ENCODE measurements at regions not wholly inside any gene's neighbourhood (a gene's known extent, or its start where the extent isn't known, plus 50 kb on each side); places are given as distances from the start of the nearest gene placed in this dataset.
"Not testable (repeated sequence)": the region's sequence is repeated elsewhere in the genome, so short reads cannot be mapped to it uniquely, and the experiment has no call there.

DNA sequence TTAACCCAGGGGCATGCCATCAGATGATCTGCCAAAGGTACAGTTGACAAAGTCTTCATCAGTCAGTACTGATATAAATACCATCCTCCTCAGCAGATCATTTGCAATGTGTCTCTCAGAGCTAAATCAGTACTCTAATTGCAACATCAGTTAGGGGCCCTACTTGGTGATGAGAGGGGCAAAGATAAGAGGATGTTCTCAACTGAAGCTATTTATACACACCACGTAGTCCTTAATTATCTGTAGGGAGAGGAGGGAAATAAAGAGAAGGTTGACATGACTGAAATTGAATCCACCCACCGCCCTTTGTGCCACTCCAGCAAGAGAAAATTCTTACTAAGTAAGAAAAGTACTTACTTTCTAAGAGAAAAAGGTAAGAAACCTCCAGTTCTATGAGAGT is 157.8 kb upstream of the NUDT4 start:
- DNase-seq, result no peak

DNA sequence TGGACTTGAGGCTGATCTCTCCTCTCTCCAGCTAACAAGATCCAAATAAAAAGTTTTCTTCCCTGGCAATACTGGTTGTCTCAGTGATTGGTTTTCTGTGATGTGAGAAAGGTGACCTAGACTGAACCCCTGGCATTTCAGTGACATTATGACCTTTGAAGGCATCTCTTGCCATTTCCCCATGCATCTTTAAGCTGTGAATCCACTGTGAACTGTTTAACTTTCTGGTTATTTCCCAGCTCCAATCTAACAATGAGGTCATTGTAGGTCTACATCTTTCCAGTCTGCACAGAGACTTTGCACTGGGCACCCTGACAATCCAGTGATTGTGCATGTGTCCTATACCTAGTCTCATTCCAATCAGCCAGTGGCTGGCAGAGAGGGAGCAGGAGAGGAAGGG is 155.9 kb upstream of the NUDT4 start:
- DNase-seq, result no peak

DNA sequence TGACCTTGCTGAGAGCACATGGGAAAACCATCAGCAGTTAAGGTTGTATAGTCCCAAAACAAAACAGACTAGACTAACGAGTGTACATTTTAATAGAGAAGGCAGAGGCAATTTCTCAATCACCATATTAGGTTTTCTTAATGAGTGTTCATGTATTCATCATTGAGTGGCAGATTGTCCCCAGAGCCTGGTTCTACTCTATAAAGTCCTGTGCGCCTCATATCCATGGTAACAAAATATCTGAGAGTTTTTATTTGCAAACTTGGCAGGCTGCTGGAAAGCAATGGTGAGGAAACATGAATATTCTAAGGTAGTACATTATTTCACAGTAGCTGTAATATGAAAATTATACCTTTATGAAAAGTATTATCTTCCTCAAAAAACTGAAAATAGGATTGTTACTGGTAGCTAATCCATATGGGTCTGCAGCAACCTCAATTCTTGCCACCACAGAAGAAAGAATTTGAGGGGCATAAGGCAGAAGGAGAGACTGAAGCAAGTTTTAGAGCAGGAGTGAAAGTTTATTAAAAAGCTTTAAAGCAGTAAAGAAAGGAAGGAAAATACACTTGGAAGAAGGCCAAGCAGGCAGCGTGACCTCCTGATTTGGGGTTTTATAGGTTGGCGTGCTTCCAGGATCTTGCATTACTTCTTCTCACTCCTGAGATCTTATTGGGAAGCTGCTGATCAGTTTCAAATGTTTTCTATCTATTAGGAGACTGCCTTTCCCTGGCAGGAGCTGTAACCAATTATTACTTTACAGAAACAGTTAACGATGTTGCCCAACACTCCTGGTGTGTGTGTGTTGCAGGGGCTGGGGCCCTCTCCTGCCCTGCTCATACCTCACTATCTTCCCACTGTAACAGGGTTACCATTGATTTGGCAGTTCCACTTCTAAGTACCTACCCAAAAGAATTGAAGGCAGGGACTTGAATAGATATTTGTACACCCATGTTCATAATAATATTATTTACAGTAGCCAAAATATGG is 154.0 kb upstream of the NUDT4 start:
- peak; percentile 26 for DNase-seq

DNA sequence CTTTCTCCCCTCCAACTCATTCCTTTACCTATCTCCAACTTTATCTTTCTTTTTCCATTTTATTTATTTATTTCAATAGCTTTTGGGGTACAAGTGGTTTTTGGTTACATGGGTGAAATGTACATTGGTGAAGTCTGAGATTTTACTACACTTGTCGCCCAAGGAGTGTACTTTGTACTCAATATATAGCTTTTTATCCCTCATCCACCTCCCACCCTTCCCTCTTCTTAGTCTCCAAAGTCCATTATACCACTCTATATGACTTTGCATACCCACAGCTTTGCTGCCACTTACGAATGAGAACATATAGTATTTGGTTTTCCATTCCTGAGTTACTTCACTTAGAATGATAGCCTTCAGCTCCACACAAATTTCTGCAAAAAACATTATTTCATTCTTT is 152.6 kb upstream of the NUDT4 start:
- DNase-seq, result no peak

DNA sequence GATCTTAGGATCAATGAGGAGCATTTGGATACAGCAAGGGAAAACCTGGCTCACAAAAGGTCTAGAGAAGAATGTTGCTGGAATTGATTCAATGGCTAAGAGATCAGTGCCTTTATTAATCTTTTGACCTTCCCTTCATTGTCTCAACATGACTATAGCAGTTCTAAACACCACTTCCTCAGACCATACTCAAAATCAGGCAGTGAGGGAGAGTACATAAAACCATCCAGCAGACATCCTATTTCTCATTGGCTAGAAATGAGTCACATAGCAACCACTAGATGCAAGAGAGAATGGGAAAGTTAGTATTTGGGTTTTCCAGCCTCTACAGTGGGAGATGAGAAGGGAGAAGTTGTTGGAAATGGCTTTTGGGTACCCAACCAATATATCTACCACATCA is 151.4 kb upstream of the NUDT4 start:
- DNase-seq, result peak; percentile 19

DNA sequence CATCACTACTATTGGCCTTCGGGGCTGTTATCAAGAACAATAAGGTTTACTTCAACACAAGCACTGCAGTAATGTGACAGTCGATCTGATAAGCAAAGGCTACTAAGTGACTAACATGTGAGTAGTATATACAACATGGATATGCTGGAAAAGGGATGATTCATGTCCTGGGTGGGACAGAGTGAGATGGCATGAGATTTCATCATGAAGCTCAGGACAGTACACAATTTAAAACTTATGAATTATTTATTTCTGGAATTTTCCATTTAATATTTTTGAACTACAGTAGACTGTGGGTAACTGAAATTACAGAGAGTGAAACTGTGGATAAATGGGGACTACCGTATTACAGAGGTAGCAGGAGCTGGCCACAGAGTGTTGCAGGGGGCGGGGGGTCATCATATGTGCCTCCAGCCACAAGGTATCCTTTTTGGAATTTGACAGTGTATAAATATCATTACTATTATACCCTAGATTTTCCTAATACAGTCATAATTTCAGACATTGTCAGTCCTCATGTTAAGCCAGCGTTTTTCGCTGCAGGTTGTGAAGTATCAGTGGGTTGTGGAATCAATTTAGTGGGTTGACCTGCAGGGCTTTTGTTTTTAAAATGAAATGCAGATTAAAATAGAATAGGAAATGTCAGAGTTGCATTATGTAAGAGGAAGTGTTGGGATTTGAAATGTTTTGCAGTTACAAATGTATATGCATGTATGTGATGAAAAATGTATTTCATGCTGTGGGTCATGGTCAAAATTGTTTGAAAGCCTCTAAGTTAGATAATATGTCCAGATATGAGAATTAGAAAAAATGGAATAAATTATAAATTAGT is 148.0 kb upstream of the NUDT4 start:
- DNase-seq, result peak; percentile 95

DNA sequence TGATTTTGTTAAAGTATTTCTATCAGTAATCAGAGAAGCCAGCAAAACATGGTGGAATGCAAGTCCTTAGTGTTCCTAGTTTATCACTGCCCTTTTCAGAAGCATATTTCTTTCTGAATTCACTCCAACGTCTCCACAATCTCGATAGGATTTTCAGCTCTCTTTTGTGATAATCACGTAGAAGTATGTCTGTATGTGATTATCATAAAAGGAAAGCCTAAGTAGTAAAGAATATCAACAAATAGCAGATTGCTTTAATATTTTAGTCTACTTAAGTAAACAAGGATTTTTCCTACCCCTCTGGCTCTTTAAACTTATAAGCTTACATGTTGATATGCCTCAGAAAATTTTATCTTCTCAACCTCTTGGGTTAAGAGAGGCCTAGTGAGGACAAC is 147.4 kb upstream of the NUDT4 start:
- DNase-seq, result peak; percentile 20

DNA sequence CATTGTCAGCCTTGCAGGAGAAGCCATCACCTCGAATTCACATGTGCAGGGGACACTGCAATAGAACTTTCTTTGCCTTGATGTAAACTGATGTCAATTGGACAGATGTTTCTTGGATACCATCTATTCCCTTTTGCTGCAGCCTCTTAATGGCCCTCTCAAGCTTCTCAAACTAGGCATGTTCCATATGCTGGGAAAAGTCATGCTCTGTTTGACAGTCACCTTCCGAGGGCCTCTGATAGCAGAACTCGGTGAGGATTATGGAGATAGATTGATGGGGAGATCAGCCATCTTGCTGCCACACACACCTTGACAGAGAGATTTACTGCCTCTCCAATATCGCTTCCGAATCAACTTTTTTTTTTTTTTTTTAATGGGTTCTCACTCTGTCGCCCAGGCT is 145.8 kb upstream of the NUDT4 start:
- DNase-seq, result no peak

DNA sequence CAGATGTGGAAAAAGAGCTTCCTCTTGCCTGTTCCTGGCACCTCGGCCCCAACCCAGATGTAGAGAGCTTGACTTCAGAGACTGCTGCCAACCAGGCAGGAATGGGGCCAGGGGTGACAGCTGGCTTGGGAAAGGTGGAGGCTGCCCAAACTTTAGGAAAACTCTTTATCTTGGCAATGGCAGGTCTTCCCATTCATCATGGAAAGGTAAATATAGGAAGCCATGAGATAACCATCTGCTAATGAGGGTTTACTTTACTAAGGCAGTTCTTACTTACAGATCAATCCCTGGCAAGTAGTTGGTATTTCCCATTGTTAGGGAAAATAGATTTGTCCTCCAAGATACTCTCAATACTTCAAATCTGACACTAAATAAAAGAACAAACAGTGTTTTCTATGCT is 143.1 kb upstream of the NUDT4 start:
- no peak for DNase-seq

DNA sequence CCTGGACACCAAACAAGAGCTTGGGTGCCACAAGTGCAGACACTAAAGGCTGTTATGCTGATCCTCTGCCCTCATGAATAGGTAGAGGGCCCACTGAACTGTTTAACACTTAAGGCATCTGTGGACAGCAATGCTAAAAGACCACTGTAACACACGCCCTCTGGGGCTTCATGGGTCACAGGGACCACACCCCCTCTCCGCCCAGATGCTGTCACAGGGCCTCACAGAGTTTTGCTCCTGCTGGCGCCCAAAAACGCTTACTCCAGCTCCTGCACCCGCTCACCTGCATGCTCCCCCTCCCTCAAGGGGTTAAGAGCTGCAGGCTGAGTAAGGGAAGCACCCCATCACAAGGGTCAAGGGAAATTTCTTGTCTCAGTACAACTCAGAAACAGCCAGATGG is 141.8 kb upstream of the NUDT4 start:
- no peak for DNase-seq

DNA sequence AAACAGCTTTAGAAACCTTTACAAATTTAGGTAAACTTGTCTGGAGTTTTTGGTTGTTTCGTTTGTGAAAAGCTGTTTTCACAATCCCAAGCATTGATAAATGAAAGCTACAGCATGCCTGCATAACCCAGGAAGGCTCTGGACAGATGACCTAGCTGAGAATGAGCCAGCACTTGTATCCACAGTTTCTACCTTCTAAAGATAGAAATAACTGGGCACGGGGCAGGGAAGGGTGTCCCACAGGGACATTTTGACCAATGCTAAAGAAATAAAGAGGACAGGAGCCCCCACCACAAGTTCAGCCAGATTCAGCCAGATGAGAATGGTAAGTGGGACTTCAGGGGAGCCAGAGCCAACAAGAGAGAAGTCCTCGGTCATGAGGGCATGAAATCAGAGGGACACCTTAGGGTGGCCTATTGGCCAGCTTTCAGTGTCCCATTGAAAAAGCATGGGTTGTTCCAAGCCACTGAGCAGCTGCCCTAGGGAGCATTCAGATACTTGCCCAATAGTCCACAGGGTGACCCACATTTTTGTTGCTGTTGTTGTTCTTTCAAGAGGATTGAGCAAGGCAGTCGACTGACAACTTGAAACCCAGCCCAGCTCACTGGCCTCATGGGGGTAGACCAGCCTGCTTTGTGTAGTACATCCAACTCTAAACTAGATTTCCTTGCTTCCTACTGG is 140.3 kb upstream of the NUDT4 start:
- DNase-seq, result no peak

DNA sequence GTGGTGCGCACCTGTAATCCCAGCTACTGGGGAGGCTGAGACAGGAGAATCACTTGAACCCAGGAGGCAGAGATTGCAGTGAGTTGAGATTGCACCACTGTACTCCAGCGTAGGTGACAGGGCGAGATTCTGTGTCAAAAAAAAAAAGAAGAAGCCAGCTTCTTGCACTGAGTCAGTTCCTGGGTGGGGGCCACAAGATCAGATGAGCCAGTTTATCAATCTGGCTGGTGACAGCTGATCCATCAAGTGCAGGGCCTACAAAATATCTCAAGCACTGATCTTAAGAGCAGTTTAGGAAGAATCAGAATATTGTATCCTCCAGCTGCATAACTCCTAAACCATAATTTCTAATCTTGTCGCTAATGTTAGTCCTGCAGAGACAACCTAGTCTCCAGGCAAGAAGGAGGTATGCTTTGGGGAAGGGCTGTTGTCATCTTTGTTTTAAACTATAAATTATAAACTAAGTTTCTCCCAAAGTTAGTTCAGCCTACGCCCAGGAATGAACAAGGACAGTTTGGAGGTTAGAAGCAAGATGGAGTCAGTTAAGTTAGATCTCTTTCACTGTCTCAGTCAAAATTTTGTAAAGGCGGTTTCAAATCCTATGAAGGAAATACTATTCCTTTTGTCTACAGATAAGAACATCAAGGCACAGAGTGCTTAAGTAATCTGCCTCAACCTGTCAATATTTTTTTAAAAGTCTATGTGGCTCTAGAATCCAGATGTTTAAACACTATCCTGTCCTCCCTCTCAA is 139.0 kb upstream of the NUDT4 start:
- not testable (repeated sequence) for DNase-seq

DNA sequence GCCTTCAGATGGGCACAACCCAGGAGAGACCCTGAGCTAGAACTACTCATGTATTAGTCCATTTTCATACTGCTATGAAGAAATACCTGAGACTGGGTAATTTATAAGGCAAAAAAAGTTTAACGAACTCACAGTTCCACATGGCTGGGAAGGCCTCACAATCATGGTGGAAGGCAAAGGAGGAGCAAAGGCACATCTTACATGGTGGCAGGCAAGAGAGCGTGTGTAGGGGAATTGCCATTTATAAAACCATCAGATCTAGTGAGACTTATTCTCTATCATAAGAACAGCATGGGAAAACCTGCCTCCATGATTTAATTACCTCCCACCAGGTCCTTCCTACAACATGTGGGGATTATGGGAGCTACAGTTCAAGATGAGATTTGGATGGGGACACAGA is 137.9 kb upstream of the NUDT4 start:
- not testable (repeated sequence) for DNase-seq

DNA sequence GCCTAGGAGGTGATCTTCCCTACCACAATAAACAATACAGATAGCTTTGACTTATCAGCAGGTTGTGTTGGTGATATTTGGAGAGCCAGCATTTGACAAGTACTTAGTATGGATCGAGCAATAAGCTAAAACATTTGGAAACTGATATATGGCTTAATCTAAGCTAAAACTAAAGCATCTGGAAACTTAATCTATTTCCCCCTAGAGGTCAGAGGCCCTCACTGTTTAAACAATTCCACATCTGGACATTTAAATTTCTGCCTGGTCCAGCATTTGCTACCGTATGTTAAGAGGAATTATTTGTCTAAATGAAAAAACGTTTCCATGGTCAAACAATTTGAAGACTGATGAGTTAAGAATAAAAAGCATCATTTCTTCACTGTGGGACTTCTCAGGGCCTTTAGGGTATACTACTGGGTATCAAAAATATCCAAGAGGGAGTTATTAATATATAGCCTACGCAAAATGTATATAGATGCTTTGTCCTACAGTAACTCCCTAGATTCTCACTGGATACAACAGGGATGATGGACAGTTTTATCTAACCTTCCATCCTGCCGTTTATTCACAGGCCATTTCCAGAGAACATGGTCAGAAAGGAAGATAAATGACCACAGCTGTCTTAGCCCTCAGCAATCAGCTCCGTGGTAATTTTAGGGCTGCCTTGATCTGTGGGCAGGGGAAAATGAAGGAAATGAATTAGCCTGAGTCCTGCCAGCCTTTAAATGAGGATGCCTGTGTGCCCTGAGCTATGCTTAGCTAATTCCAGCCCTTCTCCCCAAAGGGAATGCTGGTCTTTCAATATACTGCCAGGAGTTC is 135.4 kb upstream of the NUDT4 start:
- DNase-seq, result no peak

DNA sequence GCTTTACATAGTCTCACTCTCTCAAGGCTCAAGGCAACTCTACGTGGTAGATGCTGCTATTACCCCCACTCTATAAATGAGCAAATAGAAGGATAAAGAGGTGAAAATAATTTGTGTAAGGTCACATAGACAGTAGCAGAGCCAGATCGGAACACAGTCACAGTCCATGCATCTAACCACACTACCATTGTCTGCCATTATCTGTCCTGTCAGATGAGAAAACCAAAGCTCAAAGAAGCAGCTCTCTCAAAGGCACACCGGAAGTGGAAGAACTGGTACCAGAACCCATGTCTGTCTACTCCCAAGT is 134.4 kb upstream of the NUDT4 start:
- no peak for DNase-seq

DNA sequence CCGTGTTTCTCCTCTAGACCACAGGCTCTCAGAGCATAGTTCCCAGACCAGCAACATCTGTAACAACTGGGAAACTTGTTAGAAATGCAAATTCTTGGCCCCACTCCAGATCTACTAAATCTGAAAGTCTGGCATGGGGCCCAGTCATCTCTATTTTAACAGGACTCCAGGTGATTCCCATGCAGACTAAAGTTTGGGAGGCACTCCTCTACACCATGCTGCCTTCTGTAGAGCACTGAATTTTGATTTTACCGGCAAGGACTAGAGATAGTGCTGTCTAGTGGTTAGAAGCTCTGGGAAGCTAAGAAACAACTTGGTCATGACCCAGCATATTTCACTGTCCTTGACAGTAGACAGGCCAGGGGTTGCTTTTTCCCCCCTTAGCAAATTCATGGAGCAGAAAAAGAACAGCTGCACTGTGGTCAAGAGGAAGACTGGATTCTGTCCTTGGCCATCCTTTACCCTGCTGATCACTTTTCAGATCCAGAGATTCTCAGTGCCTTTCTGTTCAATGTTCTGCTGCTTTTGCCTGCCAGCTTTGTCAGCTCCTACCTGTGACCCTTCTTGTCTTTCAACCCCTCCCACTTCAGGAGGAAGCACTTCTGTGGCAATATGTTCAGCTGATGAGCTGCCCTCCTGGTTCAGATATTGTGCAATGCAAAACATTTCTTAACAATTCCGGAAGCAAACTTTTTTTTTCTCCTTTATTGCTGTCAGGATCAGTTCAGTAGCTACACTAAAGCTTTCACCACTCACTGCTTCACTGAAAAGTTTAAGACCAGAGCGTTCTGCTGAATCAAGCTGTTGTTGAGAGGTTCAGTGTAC is 133.8 kb upstream of the NUDT4 start:
- DNase-seq, result peak; percentile 34

DNA sequence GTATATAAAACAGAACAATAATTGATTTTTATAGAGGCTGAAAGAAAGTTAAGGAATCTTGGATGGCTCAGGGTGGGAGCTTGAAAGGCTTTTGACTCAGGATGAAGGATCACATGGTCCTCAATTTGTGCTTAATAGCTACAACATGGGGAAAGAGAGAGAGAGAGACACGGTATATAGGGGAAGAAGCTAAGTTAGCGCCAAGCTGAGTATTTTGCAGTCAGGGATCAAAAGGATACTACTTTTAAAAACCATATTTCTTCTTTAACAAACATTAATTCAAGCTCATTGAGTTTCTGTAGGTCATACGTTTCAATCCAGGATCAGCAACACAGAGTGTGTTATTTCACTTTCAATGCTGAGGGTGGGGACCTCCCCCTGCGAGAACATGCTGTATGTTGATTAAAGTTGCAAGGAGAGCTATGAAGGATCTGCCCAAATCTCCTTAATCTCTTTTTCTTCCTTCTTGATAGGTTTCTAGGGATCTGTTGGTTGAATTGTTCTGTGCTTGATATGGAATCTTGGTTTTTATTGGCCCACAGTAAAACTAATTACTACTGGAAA is 133.1 kb upstream of the NUDT4 start:
- DNase-seq, result no peak

DNA sequence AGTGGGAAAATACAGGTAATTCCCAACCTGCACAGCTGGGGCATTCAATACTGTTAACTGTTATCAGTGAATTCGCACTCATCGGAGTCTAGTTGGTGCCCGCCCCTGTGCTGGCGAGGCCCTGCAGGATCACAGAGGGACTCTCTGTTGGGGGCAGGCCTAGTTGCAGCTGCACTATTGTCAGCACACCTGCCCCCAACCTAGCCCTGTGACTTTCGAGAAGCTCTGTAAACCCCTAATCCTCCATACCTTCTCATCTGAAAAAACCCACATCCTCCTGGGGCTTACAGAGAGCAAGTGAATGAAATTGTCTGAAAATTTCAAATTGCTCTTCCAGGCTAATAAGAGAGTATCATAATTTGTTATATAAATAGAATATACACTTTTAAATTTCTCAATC is 132.2 kb upstream of the NUDT4 start:
- DNase-seq, result no peak

DNA sequence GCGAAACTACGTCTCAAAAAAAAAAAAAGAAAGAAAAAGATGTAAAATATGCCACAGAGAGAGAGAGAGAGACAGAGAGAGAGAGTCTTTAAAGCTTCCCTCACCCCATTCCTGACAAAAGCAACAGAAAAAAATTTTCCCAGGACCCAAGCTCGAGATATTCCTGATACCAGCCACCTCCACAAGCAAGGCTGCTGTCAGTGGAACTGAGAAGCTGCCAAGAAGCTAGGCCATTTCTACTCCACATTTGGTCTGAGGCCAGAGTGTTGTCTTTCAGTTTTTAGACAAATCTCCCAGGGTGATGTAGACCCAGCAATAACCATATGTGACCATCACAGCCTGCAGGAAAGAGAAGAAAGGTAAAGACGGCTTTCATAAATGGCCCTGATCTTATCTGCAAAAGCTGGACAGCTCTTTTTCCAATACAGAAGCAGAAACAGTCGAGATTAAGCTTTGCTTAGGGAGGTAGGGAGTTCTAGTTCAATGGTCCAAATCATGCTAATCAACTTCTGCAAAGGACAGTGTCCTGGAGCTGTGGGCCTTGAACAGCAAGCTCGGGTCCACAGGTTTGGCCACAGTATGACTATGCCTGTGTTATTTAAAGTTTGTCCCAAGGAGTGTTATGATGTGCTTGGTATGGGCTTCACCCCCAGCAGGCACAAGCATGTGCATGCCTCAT is 130.3 kb upstream of the NUDT4 start:
- peak; percentile 25 for DNase-seq

DNA sequence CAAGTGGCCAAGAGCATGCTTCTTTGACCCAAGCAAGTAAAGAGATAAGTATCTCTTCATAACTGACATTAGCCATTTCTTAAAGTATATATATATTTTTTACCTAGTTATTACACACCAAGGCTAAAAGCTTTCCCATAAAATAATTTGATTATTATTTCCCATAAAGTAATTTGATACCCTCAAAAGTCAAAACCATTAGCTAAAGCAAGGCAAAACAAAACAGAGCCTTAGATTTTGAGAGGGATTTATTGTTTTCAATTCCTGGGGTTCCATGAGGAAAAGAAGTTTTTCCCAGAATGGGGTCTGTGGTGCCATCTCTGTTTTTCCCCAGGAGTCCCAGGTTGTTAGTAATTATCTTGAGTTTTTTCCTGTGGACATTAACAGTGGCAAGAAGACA is 125.5 kb upstream of the NUDT4 start:
- DNase-seq, result no peak

Measured in fibroblast of skin of back (primary cell).